Liver (tissue), 3 donors: ENCODE measurements at regions not wholly inside any gene's neighbourhood (a gene's known extent, or its start where the extent isn't known, plus 50 kb on each side); places are given as distances from the start of the nearest gene placed in this dataset.

Source experiments
- CTCF ChIP-seq: fragments of 150-350 bp; IDR thresholded peaks from 2 replicates; pipeline ENCODE4 v1.5.1; 2017; ENCODE audit warnings: improper control_type of control experiment, low read depth, low read length; ENCODE audit not compliant: missing input control
- RAD21 ChIP-seq, 2 donors: IDR thresholded peaks; 2 replicates each; pipeline ENCODE4 v1.6.1; 2016; ENCODE audit warnings: antibody characterized with exemption in 2 of 2, mild to moderate bottlenecking in 2 of 2
- donor health status: healthy.
- donor health status: healthy.

GRCh38 chr7:7122701-7123281 lies 59.6 kb upstream of the C1GALT1 start:
- TF ChIP-seq CTCF (no peak), RAD21 (IDR thresholded peaks at IDR 0.05) (no peak)
